ENCODE measurements at regions not wholly inside any gene's neighbourhood (a gene's known extent, or its start where the extent isn't known, plus 50 kb on each side); places are given as distances from the start of the nearest gene placed in this dataset.

DNA sequence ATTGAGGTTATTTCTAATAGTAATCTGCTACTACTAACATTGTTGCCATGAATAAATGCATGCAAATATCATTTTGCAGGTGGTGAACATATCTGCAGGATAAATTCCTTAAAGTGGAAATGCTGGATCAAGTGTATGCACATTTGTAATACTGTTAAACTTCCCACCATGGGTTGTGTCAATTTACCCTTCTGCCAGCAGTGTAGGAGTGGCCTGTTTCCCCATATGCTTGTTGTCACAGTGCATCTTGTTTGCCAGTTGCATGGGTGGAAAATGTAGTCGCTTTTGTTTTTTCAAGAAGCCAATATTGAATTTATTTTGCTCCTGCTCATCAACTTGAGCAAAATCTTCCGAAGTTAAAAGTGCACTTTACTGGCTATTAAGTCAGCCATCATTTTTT, 139.0 kb upstream of the ACKR3 start:
- ChIA-PET SMC1A (ENCODE audit: uncharacterized antibody, unreplicated experiment) (no interaction called here), POLR2A (no interaction called here), RAD21 (ENCODE audit: unreplicated experiment) (no interaction called here), CTCF (no interaction called here)
- ATAC-seq: no peak
- Histone ChIP-seq H3K36me3 (ENCODE audit: control insufficient read depth in 2 of 2, insufficient read depth in 2 of 2, low read length in 1 of 2) (no peaks in the 10 kb centered on the region), H3K9me3 (replicated peaks; ENCODE audit: control insufficient read depth, insufficient read depth, low read length) (no peaks in the 10 kb centered on the region), H4K20me1 (ENCODE audit: control insufficient read depth, insufficient read depth) (no peaks in the 10 kb centered on the region), H3K27ac (ENCODE audit: control insufficient read depth, insufficient read depth) (no peak overlapping the region), H2AFZ (ENCODE audit: control insufficient read depth, low read depth, low read length) (no peak overlapping the region), H3K9ac (ENCODE audit: control insufficient read depth, insufficient read depth, low read length) (no peak overlapping the region), H3K27me3 (replicated peaks in 1 of 2; ENCODE audit: control insufficient read depth in 2 of 2, insufficient read depth in 2 of 2, low read length in 1 of 2) (no peaks in the 10 kb centered on the region), H3K4me1 (ENCODE audit: control insufficient read depth, insufficient read depth, low read length) (no peaks in the 10 kb centered on the region), H3K4me2 (ENCODE audit: control insufficient read depth, insufficient read depth) (no peak overlapping the region), H3K4me3 (no peak overlapping the region), H3K79me2 (ENCODE audit: control insufficient read depth, insufficient read depth, low read length) (no peaks in the 10 kb centered on the region)
- in situ Hi-C loops (cut with MboI): no loop called here
- TF ChIP-seq, protein P1, sequence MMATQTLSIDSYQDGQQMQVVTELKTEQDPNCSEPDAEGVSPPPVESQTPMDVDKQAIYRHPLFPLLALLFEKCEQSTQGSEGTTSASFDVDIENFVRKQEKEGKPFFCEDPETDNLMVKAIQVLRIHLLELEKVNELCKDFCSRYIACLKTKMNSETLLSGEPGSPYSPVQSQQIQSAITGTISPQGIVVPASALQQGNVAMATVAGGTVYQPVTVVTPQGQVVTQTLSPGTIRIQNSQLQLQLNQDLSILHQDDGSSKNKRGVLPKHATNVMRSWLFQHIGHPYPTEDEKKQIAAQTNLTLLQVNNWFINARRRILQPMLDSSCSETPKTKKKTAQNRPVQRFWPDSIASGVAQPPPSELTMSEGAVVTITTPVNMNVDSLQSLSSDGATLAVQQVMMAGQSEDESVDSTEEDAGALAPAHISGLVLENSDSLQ (IDR thresholded peaks at IDR 0.05): no peak
- TF ChIP-seq, protein P2, sequence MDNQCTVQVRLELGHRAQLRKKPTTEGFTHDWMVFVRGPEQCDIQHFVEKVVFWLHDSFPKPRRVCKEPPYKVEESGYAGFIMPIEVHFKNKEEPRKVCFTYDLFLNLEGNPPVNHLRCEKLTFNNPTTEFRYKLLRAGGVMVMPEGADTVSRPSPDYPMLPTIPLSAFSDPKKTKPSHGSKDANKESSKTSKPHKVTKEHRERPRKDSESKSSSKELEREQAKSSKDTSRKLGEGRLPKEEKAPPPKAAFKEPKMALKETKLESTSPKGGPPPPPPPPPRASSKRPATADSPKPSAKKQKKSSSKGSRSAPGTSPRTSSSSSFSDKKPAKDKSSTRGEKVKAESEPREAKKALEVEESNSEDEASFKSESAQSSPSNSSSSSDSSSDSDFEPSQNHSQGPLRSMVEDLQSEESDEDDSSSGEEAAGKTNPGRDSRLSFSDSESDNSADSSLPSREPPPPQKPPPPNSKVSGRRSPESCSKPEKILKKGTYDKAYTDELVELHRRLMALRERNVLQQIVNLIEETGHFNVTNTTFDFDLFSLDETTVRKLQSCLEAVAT (IDR thresholded peaks at IDR 0.05): no peak
- TF ChIP-seq TAF1 (IDR thresholded peaks at IDR 0.05; ENCODE audit: borderline replicate concordance, low read depth, low read length) (no peak), SRF (IDR thresholded peaks at IDR 0.05; ENCODE audit: low read depth in 2 of 2, low read length in 2 of 2) (no peak), STAT3 (IDR thresholded peaks at IDR 0.05; ENCODE audit: low read depth, low read length) (no peak), TCF12 (IDR thresholded peaks at IDR 0.05; ENCODE audit: low read depth, low read length) (no peak), EZH2 (IDR thresholded peaks at IDR 0.05; ENCODE audit: borderline replicate concordance, control insufficient read depth, low read depth, low read length) (no peak), TARDBP (IDR thresholded peaks at IDR 0.05; ENCODE audit: borderline replicate concordance) (no peak), LARP7 (IDR thresholded peaks at IDR 0.05) (no peak), TCF7 (IDR thresholded peaks at IDR 0.05; ENCODE audit: borderline replicate concordance) (no peak), ZNF274 (IDR thresholded peaks at IDR 0.05; ENCODE audit: insufficient read depth, insufficient read length) (no peak), SMARCA5 (IDR thresholded peaks at IDR 0.05) (no peak)
- TF ChIP-seq, protein P3, sequence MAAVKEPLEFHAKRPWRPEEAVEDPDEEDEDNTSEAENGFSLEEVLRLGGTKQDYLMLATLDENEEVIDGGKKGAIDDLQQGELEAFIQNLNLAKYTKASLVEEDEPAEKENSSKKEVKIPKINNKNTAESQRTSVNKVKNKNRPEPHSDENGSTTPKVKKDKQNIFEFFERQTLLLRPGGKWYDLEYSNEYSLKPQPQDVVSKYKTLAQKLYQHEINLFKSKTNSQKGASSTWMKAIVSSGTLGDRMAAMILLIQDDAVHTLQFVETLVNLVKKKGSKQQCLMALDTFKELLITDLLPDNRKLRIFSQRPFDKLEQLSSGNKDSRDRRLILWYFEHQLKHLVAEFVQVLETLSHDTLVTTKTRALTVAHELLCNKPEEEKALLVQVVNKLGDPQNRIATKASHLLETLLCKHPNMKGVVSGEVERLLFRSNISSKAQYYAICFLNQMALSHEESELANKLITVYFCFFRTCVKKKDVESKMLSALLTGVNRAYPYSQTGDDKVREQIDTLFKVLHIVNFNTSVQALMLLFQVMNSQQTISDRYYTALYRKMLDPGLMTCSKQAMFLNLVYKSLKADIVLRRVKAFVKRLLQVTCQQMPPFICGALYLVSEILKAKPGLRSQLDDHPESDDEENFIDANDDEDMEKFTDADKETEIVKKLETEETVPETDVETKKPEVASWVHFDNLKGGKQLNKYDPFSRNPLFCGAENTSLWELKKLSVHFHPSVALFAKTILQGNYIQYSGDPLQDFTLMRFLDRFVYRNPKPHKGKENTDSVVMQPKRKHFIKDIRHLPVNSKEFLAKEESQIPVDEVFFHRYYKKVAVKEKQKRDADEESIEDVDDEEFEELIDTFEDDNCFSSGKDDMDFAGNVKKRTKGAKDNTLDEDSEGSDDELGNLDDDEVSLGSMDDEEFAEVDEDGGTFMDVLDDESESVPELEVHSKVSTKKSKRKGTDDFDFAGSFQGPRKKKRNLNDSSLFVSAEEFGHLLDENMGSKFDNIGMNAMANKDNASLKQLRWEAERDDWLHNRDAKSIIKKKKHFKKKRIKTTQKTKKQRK (IDR thresholded peaks at IDR 0.05; ENCODE audit: low read depth, low read length): no peak
- TF ChIP-seq, protein P4, sequence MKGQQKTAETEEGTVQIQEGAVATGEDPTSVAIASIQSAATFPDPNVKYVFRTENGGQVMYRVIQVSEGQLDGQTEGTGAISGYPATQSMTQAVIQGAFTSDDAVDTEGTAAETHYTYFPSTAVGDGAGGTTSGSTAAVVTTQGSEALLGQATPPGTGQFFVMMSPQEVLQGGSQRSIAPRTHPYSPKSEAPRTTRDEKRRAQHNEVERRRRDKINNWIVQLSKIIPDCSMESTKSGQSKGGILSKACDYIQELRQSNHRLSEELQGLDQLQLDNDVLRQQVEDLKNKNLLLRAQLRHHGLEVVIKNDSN (IDR thresholded peaks at IDR 0.05; ENCODE audit: borderline replicate concordance, extremely low read length, insufficient read depth, low read depth, low read length): no peak
- TF ChIP-seq, protein P5, sequence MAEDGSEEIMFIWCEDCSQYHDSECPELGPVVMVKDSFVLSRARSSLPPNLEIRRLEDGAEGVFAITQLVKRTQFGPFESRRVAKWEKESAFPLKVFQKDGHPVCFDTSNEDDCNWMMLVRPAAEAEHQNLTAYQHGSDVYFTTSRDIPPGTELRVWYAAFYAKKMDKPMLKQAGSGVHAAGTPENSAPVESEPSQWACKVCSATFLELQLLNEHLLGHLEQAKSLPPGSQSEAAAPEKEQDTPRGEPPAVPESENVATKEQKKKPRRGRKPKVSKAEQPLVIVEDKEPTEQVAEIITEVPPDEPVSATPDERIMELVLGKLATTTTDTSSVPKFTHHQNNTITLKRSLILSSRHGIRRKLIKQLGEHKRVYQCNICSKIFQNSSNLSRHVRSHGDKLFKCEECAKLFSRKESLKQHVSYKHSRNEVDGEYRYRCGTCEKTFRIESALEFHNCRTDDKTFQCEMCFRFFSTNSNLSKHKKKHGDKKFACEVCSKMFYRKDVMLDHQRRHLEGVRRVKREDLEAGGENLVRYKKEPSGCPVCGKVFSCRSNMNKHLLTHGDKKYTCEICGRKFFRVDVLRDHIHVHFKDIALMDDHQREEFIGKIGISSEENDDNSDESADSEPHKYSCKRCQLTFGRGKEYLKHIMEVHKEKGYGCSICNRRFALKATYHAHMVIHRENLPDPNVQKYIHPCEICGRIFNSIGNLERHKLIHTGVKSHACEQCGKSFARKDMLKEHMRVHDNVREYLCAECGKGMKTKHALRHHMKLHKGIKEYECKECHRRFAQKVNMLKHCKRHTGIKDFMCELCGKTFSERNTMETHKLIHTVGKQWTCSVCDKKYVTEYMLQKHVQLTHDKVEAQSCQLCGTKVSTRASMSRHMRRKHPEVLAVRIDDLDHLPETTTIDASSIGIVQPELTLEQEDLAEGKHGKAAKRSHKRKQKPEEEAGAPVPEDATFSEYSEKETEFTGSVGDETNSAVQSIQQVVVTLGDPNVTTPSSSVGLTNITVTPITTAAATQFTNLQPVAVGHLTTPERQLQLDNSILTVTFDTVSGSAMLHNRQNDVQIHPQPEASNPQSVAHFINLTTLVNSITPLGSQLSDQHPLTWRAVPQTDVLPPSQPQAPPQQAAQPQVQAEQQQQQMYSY (CRISPR knock-in tag; IDR thresholded peaks at IDR 0.05): no peak
- intact Hi-C loops (cut with micrococcal nuclease; ENCODE audit: unreplicated experiment): no loop called here
- no TSS peak for BruUV-seq (replicated peaks)
- no peak for FAIRE-seq
- DNase-seq (ENCODE audit: low read depth, low spot score): no peak
- 13% methylated on average over 2 of the region's 2 CpGs for WGBS (ENCODE audit: insufficient coverage, insufficient replicate concordance, low lambda C conversion rate, missing lambda C conversion rate)
